IPS-15b (cell line): ENCODE measurements at regions not wholly inside any gene's neighbourhood (a gene's known extent, or its start where the extent isn't known, plus 50 kb on each side); places are given as distances from the start of the nearest gene placed in this dataset.

Source experiments
- H3K27me3 ChIP-seq: one replicate; pipeline ENCODE4 v1.6.1; 2013; ENCODE audit warnings: low read length; ENCODE audit not compliant: control insufficient read depth, insufficient read depth
- H3K36me3 ChIP-seq: one replicate; pipeline ENCODE4 v1.6.1; 2013; ENCODE audit warnings: low read length; ENCODE audit not compliant: control insufficient read depth, insufficient read depth
- H3K4me1 ChIP-seq: one replicate; pipeline ENCODE4 v1.6.1; 2013; ENCODE audit warnings: mild to moderate bottlenecking, low read length; ENCODE audit not compliant: control insufficient read depth, insufficient read depth
- H3K4me3 ChIP-seq: one replicate; pipeline ENCODE4 v1.5.1; 2013; ENCODE audit warnings: low read depth, low read length
- H3K9ac ChIP-seq: one replicate; pipeline ENCODE4 v1.6.1; 2013; ENCODE audit warnings: low read depth, mild to moderate bottlenecking, low read length
- H3K9me3 ChIP-seq: one replicate; pipeline ENCODE4 v1.6.1; 2013; ENCODE audit warnings: mild to moderate bottlenecking, low read length; ENCODE audit not compliant: control insufficient read depth, insufficient read depth

- Histone ChIP-seq H3K27me3 (no peaks in the 10 kb centered on the region), H3K9me3 (no peaks in the 10 kb centered on the region), H3K36me3 (no peaks in the 10 kb centered on the region)
These were observed 61.1 kb upstream of the KCNJ16 start for GRCh38 chr17:70013911-70014310.

GRCh38 chr17:70017112-70017511 is 57.9 kb upstream of the KCNJ16 start:
- Histone ChIP-seq H3K4me1 (peaks cover 2% of the 10 kb centered on the region), H3K9me3 (no peaks in the 10 kb centered on the region), H3K36me3 (no peaks in the 10 kb centered on the region), H3K27me3 (no peaks in the 10 kb centered on the region), H3K4me3 (no peak overlapping the region), H3K9ac (no peak overlapping the region)

More at GRCh38 chr17:70013911-70014310, 61.1 kb upstream of the KCNJ16 start:
- Histone ChIP-seq H3K4me3 (no peak overlapping the region), H3K4me1 (no peaks in the 10 kb centered on the region), H3K9ac (no peak overlapping the region)

- Histone ChIP-seq H3K9ac (no peak overlapping the region), H3K27me3 (no peaks in the 10 kb centered on the region), H3K9me3 (no peaks in the 10 kb centered on the region), H3K36me3 (no peaks in the 10 kb centered on the region), H3K4me3 (no peak overlapping the region), H3K4me1 (peaks cover 2% of the 10 kb centered on the region)
These were observed 57.1 kb upstream of the KCNJ16 start for GRCh38 chr17:70017941-70018340.

GRCh38 chr17:70021726-70022125 is 53.3 kb upstream of the KCNJ16 start:
- Histone ChIP-seq H3K36me3 (no peaks in the 10 kb centered on the region), H3K4me3 (no peak overlapping the region), H3K4me1 (peaks cover 2% of the 10 kb centered on the region), H3K9ac (no peak overlapping the region), H3K9me3 (no peaks in the 10 kb centered on the region), H3K27me3 (no peaks in the 10 kb centered on the region)

- H3K36me3 ChIP-seq, result no peaks in the 10 kb centered on the region
- H3K27me3 ChIP-seq, result no peaks in the 10 kb centered on the region
- no peak overlapping the region for H3K4me3 ChIP-seq
- no peaks in the 10 kb centered on the region for H3K9me3 ChIP-seq
- peaks cover 2% of the 10 kb centered on the region for H3K4me1 ChIP-seq
- no peak overlapping the region for H3K9ac ChIP-seq
These were observed 52.9 kb upstream of the KCNJ16 start for GRCh38 chr17:70022175-70022574.

GRCh38 chr17:70024253-70024652 is 50.8 kb upstream of the KCNJ16 start:
- Histone ChIP-seq H3K27me3 (no peaks in the 10 kb centered on the region), H3K9ac (no peak overlapping the region), H3K4me3 (no peak overlapping the region), H3K4me1 (peaks cover 2% of the 10 kb centered on the region), H3K36me3 (no peaks in the 10 kb centered on the region), H3K9me3 (no peaks in the 10 kb centered on the region)
